PC-9 (cell line): ENCODE measurements at regions not wholly inside any gene's neighbourhood (a gene's known extent, or its start where the extent isn't known, plus 50 kb on each side); places are given as distances from the start of the nearest gene placed in this dataset.

Experiments used
- BruUV-seq: library from RNA; stranded (reverse); fragments of 400-500 nt; replicated peaks from 2 replicates; lab custom pipeline; 2021; lab: Mats Ljungman, UMichigan
- CTCF ChIA-PET: fragments of 300-600 bp; sonication (Branson Sonifier 250); formaldehyde crosslinking; loops from one replicate; lab custom pipeline; 2022; ENCODE audit warnings: antibody characterized with exemption; lab: Charles Lee
- POLR2A ChIA-PET: fragments of 300-600 bp; sonication (Branson Sonifier 250); formaldehyde crosslinking; loops from one replicate; lab custom pipeline; 2022; ENCODE audit warnings: antibody characterized with exemption; ENCODE audit not compliant: unreplicated experiment; lab: Charles Lee
- DNase-seq, 2 experiments: peaks; one replicate each; pipeline versions ENCODE4 v3.0.0 to v3.0.0-alpha.2; 2015 to 2022; ENCODE audit warnings: mixed read lengths in 1 of 2
- H2AFZ ChIP-seq: fragments of 200-600 bp; sonication (generic); 2 replicates; pipeline ENCODE4 v1.8.1; 2017; ENCODE audit warnings: antibody characterized with exemption
- H3F3A ChIP-seq: fragments of 200-600 bp; sonication (generic); 2 replicates; pipeline ENCODE4 v1.8.1; 2017; ENCODE audit warnings: antibody characterized with exemption, mild to moderate bottlenecking, low read depth; ENCODE audit not compliant: insufficient read depth
- H3K27ac ChIP-seq: fragments of 200-600 bp; sonication (generic); 2 replicates; pipeline ENCODE4 v1.6.1; 2016; ENCODE audit warnings: mixed run types
- H3K27me3 ChIP-seq: fragments of 200-600 bp; sonication (generic); 2 replicates; pipeline ENCODE4 v1.6.1; 2016; ENCODE audit warnings: low read depth, mixed run types; ENCODE audit not compliant: insufficient read depth
- H3K36me3 ChIP-seq: fragments of 200-600 bp; sonication (generic); 2 replicates; pipeline ENCODE4 v1.6.1; 2016; ENCODE audit warnings: low read depth, mixed run types
- H3K4me1 ChIP-seq: fragments of 200-600 bp; sonication (generic); replicated peaks from 2 replicates; pipeline ENCODE4 v1.6.1; 2016; ENCODE audit warnings: mixed run types; ENCODE audit not compliant: insufficient read depth
- H3K4me2 ChIP-seq: fragments of 200-600 bp; sonication (generic); 2 replicates; pipeline ENCODE4 v1.6.1; 2017; ENCODE audit warnings: mixed run types
- H3K4me3 ChIP-seq: fragments of 200-600 bp; sonication (generic); 2 replicates; pipeline ENCODE4 v1.6.1; 2016; ENCODE audit warnings: mixed run types
- H3K79me2 ChIP-seq: fragments of 200-600 bp; sonication (generic); 2 replicates; pipeline ENCODE4 v1.6.1; 2017; ENCODE audit warnings: low read depth, mixed run types
- H3K9me2 ChIP-seq: fragments of 200-600 bp; sonication (generic); 2 replicates; pipeline ENCODE4 v1.8.1; 2017; ENCODE audit warnings: mild to moderate bottlenecking; ENCODE audit not compliant: insufficient read depth
- H3K9me3 ChIP-seq: fragments of 200-600 bp; sonication (generic); 2 replicates; pipeline ENCODE4 v1.8.1; 2016; ENCODE audit warnings: low read depth; ENCODE audit not compliant: insufficient read depth
- H4K20me1 ChIP-seq: fragments of 200-600 bp; sonication (generic); 2 replicates; pipeline ENCODE4 v1.8.1; 2017; ENCODE audit not compliant: insufficient read depth
- EZH2 ChIP-seq: fragments of 200-600 bp; sonication (generic); IDR thresholded peaks from 2 replicates; pipeline ENCODE4 v1.8.0; 2017; ENCODE audit warnings: antibody characterized with exemption, low read depth
- intact Hi-C: fragments of 100-400 bp; cut with micrococcal nuclease; formaldehyde crosslinking; loops from one replicate; pipeline ENCODE4 v1.10.0; 2022; ENCODE audit not compliant: unreplicated experiment
- TF ChIP-seq, protein P1 (sequence below): fragments of 200-600 bp; sonication (generic); conservative IDR thresholded peaks from 2 replicates; pipeline ENCODE4 v1.6.1; 2017; ENCODE audit warnings: mixed run types, antibody characterized with exemption, mild to moderate bottlenecking, moderate library complexity

GRCh38 chr5:82799361-82800077 is 277.7 kb downstream of the TMEM167A start:
- Histone ChIP-seq H3K27ac (no peak overlapping the region), H3F3A (no peaks in the 10 kb centered on the region), H3K9me3 (no peaks in the 10 kb centered on the region), H3K9me2 (no peaks in the 10 kb centered on the region), H3K4me1 (no peaks in the 10 kb centered on the region), H3K36me3 (no peaks in the 10 kb centered on the region), H3K79me2 (no peaks in the 10 kb centered on the region), H3K27me3 (no peaks in the 10 kb centered on the region), H4K20me1 (no peaks in the 10 kb centered on the region), H3K4me3 (no peak overlapping the region), H3K4me2 (no peak overlapping the region), H2AFZ (no peak overlapping the region)
- intact Hi-C loops: loop anchor here (10.0 kb wide), 1 partner anchor 155 kb away; no protein-coding TSS in a partner anchor
- POLR2A ChIA-PET: no interaction called here
- CTCF ChIA-PET: interaction anchor here (0.6 kb wide), 1 partner anchor 9 kb away, joined by 3 read pairs; no protein-coding TSS in a partner anchor
- TF ChIP-seq, protein P1, sequence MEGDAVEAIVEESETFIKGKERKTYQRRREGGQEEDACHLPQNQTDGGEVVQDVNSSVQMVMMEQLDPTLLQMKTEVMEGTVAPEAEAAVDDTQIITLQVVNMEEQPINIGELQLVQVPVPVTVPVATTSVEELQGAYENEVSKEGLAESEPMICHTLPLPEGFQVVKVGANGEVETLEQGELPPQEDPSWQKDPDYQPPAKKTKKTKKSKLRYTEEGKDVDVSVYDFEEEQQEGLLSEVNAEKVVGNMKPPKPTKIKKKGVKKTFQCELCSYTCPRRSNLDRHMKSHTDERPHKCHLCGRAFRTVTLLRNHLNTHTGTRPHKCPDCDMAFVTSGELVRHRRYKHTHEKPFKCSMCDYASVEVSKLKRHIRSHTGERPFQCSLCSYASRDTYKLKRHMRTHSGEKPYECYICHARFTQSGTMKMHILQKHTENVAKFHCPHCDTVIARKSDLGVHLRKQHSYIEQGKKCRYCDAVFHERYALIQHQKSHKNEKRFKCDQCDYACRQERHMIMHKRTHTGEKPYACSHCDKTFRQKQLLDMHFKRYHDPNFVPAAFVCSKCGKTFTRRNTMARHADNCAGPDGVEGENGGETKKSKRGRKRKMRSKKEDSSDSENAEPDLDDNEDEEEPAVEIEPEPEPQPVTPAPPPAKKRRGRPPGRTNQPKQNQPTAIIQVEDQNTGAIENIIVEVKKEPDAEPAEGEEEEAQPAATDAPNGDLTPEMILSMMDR: no peak; the same call in 1 of the 2 replicates
- TF ChIP-seq EZH2: no peak
- DNase-seq: no peak
- BruUV-seq: no TSS peak

DNA sequence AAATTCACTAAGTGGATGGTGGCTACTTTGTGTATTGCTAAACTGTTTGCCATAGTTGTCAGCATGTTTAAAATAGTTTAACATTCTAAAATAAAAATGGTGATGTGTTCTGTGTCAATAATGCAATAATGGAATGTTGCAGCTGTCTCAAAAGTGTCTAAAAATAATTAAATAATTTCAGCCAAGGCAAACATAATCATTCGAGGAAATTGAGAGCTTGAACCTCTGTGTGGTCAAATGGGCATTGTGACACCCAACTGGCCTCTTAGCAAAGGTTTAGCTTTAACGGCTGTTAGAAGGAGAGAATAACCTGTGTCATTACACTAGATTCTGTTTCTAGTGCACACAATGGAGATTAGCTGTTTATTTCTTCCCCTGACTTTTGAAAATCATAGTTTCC is 278.5 kb downstream of the TMEM167A start:
- H3K4me1 ChIP-seq: no peaks in the 10 kb centered on the region
- no peaks in the 10 kb centered on the region for H3K9me2 ChIP-seq
- H4K20me1 ChIP-seq: no peaks in the 10 kb centered on the region
- no peaks in the 10 kb centered on the region for H3K9me3 ChIP-seq
- no peaks in the 10 kb centered on the region for H3K79me2 ChIP-seq
- ChIA-PET CTCF (no interaction called here), POLR2A (no interaction called here)
- no TSS peak for BruUV-seq
- no peak for DNase-seq
- no peaks in the 10 kb centered on the region for H3F3A ChIP-seq
- TF ChIP-seq, protein P1: no peak
- no peak for TF ChIP-seq EZH2
- H3K27ac ChIP-seq: no peak overlapping the region
- no peaks in the 10 kb centered on the region for H3K36me3 ChIP-seq
- intact Hi-C loops: loop anchor here (10.0 kb wide), 1 partner anchor 154 kb away; no protein-coding TSS in a partner anchor
- H3K4me2 ChIP-seq: no peak overlapping the region
- no peak overlapping the region for H3K4me3 ChIP-seq
- no peaks in the 10 kb centered on the region for H3K27me3 ChIP-seq
- H2AFZ ChIP-seq: no peak overlapping the region

- Histone ChIP-seq H3K4me1 (no peaks in the 10 kb centered on the region), H3K4me3 (no peak overlapping the region), H4K20me1 (no peaks in the 10 kb centered on the region), H3K27me3 (no peaks in the 10 kb centered on the region), H3K9me2 (no peaks in the 10 kb centered on the region), H3K27ac (no peak overlapping the region), H3K9me3 (no peaks in the 10 kb centered on the region), H3F3A (no peaks in the 10 kb centered on the region), H3K79me2 (no peaks in the 10 kb centered on the region), H3K4me2 (no peak overlapping the region), H3K36me3 (no peaks in the 10 kb centered on the region), H2AFZ (no peak overlapping the region)
- POLR2A ChIA-PET: no interaction called here
- intact Hi-C loops: loop anchor here (10.0 kb wide), 1 partner anchor 152 kb away; no protein-coding TSS in a partner anchor
- TF ChIP-seq EZH2: no peak
- TF ChIP-seq, protein P1: no peak
- DNase-seq: no peak
- BruUV-seq: no TSS peak
- CTCF ChIA-PET: no interaction called here
These were observed 280.4 kb downstream of the TMEM167A start for GRCh38 chr5:82796643-82797416.
